K562 (cell line): ENCODE measurements at regions not wholly inside any gene's neighbourhood (a gene's known extent, or its start where the extent isn't known, plus 50 kb on each side); places are given as distances from the start of the nearest gene placed in this dataset.

ENCODE experiments used
- ATAC-seq: fragments of 200-7000 bp; cut with Tn5 transposase; 3 replicates; pipeline ENCODE4 v1.9.1; 2020; ENCODE audit warnings: moderate library complexity
- BruUV-seq: library from RNA; stranded (reverse); fragments of 400-500 nt; replicated peaks from 2 replicates; lab custom pipeline; 2021; lab: Mats Ljungman, UMichigan
- CTCF ChIA-PET: fragments of 300-600 bp; formaldehyde crosslinking; extraction: SDS; loops from one replicate; lab custom pipeline; 2021; ENCODE audit warnings: low intra/inter-chr PET ratio; lab: Yijun Ruan, JAX
- POLR2A ChIA-PET: fragments of 300-600, 350-650 bp; sonication (Branson Sonifier 250); formaldehyde crosslinking; extraction: SDS; loops from one replicate; lab custom pipeline; 2021; ENCODE audit warnings: antibody characterized with exemption, inconsistent platforms; lab: Yijun Ruan, JAX
- DNase-seq, 4 experiments: peaks; one replicate each; pipeline versions ENCODE4 v3.0.0 to v3.0.0-alpha.2; 2011 to 2018; ENCODE audit warnings: low spot score in 3 of 4, mixed read lengths in 3 of 4; ENCODE audit errors: extremely low read depth in 1 of 4
- FAIRE-seq: peaks from 2 replicates; lab custom pipeline; 2011; peaks lifted over from hg19 to GRCh38; lab: Jason Lieb, UNC
- H2AFZ ChIP-seq: 2 replicates; pipeline ENCODE4 v1.6.0; 2011; ENCODE audit warnings: low read depth, low read length, control low read depth, inconsistent platforms
- H3K27ac ChIP-seq: fragments of 200-600 bp; 3 replicates; pipeline ENCODE4 v1.8.0; 2011; ENCODE audit warnings: low read depth, mild to moderate bottlenecking, control low read depth, inconsistent platforms, low read length, moderate library complexity, mixed read lengths; ENCODE audit errors: extremely low read depth
- H3K27me3 ChIP-seq, 2 experiments: fragments of 300-600 bp in 1 of 2; 2 replicates in 1 of 2; 3 replicates in 1 of 2; pipeline versions ENCODE4 v1.6.0 to v1.8.0; 2011; ENCODE audit warnings: inconsistent platforms in 2 of 2, low read length in 2 of 2, mild to moderate bottlenecking in 1 of 2, mixed read lengths in 1 of 2, moderate library complexity in 1 of 2; ENCODE audit not compliant: control insufficient read depth in 2 of 2, insufficient read depth in 2 of 2
- H3K36me3 ChIP-seq: fragments of 300-600 bp; 3 replicates; pipeline ENCODE4 v1.8.0; 2011; ENCODE audit warnings: mild to moderate bottlenecking, low read length, inconsistent platforms; ENCODE audit not compliant: control insufficient read depth, insufficient read depth
- H3K4me1 ChIP-seq, 2 experiments: fragments of 200-600 bp in 1 of 2; replicated peaks in 1 of 2; 2 replicates in 1 of 2; 3 replicates in 1 of 2; pipeline versions ENCODE4 v1.5.1 to v1.8.0; 2011; ENCODE audit warnings: inconsistent platforms in 2 of 2, low read length in 2 of 2, mild to moderate bottlenecking in 1 of 2, mixed read lengths in 1 of 2, moderate library complexity in 1 of 2; ENCODE audit not compliant: control insufficient read depth in 2 of 2, insufficient read depth in 2 of 2
- H3K4me2 ChIP-seq: 2 replicates; pipeline ENCODE4 v1.6.1; 2011; ENCODE audit warnings: low read length, control low read depth, inconsistent platforms, mixed read lengths; ENCODE audit not compliant: insufficient read depth
- H3K4me3 ChIP-seq: fragments of 200-600 bp; sonication (generic), shearing (Covaris generic); 2 replicates; pipeline ENCODE4 v1.5.1; 2016; ENCODE audit warnings: control low read depth, inconsistent platforms
- H3K79me2 ChIP-seq: fragments of 200-600 bp; 3 replicates; pipeline ENCODE4 v1.8.0; 2011; ENCODE audit warnings: low read length, inconsistent platforms; ENCODE audit not compliant: control insufficient read depth, insufficient read depth
- H3K9ac ChIP-seq, 2 experiments: 2 replicates each; pipeline versions ENCODE4 v1.6.0 to v1.6.1; 2011; ENCODE audit warnings: low read depth in 2 of 2, low read length in 2 of 2, control low read depth in 1 of 2, inconsistent platforms in 1 of 2, mild to moderate bottlenecking in 1 of 2, mixed read lengths in 1 of 2; ENCODE audit not compliant: insufficient read depth in 1 of 2
- H3K9me1 ChIP-seq: one replicate; pipeline ENCODE4 v1.6.0; 2011; ENCODE audit warnings: inconsistent platforms, mild to moderate bottlenecking, low read length, moderate library complexity; ENCODE audit not compliant: control insufficient read depth, insufficient read depth
- H3K9me3 ChIP-seq: replicated peaks from 2 replicates; pipeline ENCODE4 v1.5.1; 2011; ENCODE audit warnings: low read depth, low read length, inconsistent platforms; ENCODE audit not compliant: control insufficient read depth, insufficient read depth
- H4K20me1 ChIP-seq: replicated peaks from 2 replicates; pipeline ENCODE4 v1.6.1; 2011; ENCODE audit warnings: low read length, inconsistent platforms, mixed read lengths; ENCODE audit not compliant: control insufficient read depth, insufficient read depth
- CBFB ChIP-seq: sonication (generic); formaldehyde crosslinking; IDR thresholded peaks from 2 replicates; pipeline ENCODE4 v1.4.0; 2020; ENCODE audit warnings: mild to moderate bottlenecking, missing genetic modification reagents
- EP300 ChIP-seq: IDR thresholded peaks from 2 replicates; pipeline ENCODE4 v1.6.1; 2012; ENCODE audit warnings: low read length, improper control_type of control experiment
- HLTF ChIP-seq: fragments of 450-650 bp; IDR thresholded peaks from 2 replicates; pipeline ENCODE4 v1.6.1; 2016
- MIER1 ChIP-seq: fragments of 450-650 bp; IDR thresholded peaks from 2 replicates; pipeline ENCODE4 v1.6.1; 2016; ENCODE audit warnings: antibody characterized with exemption, mild to moderate bottlenecking, low read depth
- PHF8 ChIP-seq: fragments of 200-600 bp; sonication (generic); IDR thresholded peaks from 2 replicates; pipeline ENCODE4 v1.6.1; 2012; ENCODE audit warnings: mixed run types, mild to moderate bottlenecking, inconsistent platforms, low read length, moderate library complexity, borderline replicate concordance
- SAFB ChIP-seq: fragments of 200-400 bp; formaldehyde crosslinking; IDR thresholded peaks from 2 replicates; pipeline ENCODE4 v1.6.1; 2017; ENCODE audit warnings: low read depth, low read length, borderline replicate concordance
- ZC3H4 ChIP-seq: sonication (generic); formaldehyde crosslinking; IDR thresholded peaks from 2 replicates; pipeline ENCODE4 v1.9.0; 2021; ENCODE audit warnings: missing genetic modification reagents, borderline replicate concordance
- ZKSCAN3 ChIP-seq: fragments of 250-450 bp; sonication (Bioruptor Pico); IDR thresholded peaks from 2 replicates; pipeline ENCODE4 v1.4.0; 2020
- ZNF311 ChIP-seq: fragments of 250-450 bp; sonication (Bioruptor Pico); IDR thresholded peaks from 2 replicates; pipeline ENCODE4 v1.4.0; 2020; ENCODE audit warnings: mild to moderate bottlenecking, moderate library complexity
- ZNF324 ChIP-seq: fragments of 250-450 bp; sonication (Bioruptor Pico); IDR thresholded peaks from 2 replicates; pipeline ENCODE4 v1.4.0; 2020; ENCODE audit warnings: mild to moderate bottlenecking
- ZNF354B ChIP-seq: fragments of 250-450 bp; sonication (Bioruptor Pico); IDR thresholded peaks from 2 replicates; pipeline ENCODE4 v1.4.0; 2020
- ZNF561 ChIP-seq: fragments of 450-650 bp; formaldehyde crosslinking; conservative IDR thresholded peaks from 2 replicates; pipeline ENCODE4 v1.4.0; 2020; ENCODE audit warnings: mild to moderate bottlenecking, moderate library complexity
- ZNF75A ChIP-seq: fragments of 450-650 bp; formaldehyde crosslinking; IDR thresholded peaks from 2 replicates; pipeline ENCODE4 v1.4.0; 2020; ENCODE audit warnings: mild to moderate bottlenecking
- WGBS: fragments of 100-300 bp; shearing (Covaris generic); methylation state at CpG from one replicate; pipeline ENCODE4 v1.1.6; 2016; ENCODE audit warnings: low coverage, mixed read lengths; ENCODE audit not compliant: insufficient coverage; ENCODE audit errors: missing lambda C conversion rate; 5-methylcytosine and 5-hydroxymethylcytosine counted together
- in situ Hi-C: fragments of 300-500 bp; cut with MboI; formaldehyde crosslinking; loops from 4 replicates; pipeline ENCODE4 v1.15.0; 2018; ENCODE audit warnings: inconsistent platforms, mixed read lengths
- intact Hi-C: fragments of 100-400 bp; cut with micrococcal nuclease; formaldehyde crosslinking; loops from 2 replicates; pipeline ENCODE4 v1.14.2; 2022
- TF ChIP-seq, protein P1 (sequence below): sonication (generic); formaldehyde crosslinking; IDR thresholded peaks from 2 replicates; pipeline ENCODE4 v1.8.1; 2023; ENCODE audit warnings: mild to moderate bottlenecking, missing genetic modification reagents
- TF ChIP-seq, protein P2 (sequence below): fragments of 250-450 bp; sonication (Bioruptor Pico); IDR thresholded peaks from 2 replicates; pipeline ENCODE4 v1.8.0; 2022; ENCODE audit warnings: moderate library complexity, mild to moderate bottlenecking, inconsistent platforms
- TF ChIP-seq, protein P3 (sequence below): fragments of 450-650 bp; IDR thresholded peaks from 2 replicates; pipeline ENCODE4 v1.6.1; 2016; ENCODE audit warnings: antibody characterized with exemption
- TF ChIP-seq, protein P4 (sequence below): fragments of 450-650 bp; IDR thresholded peaks from 2 replicates; pipeline ENCODE4 v1.7.1; 2018; ENCODE audit warnings: mild to moderate bottlenecking, low read depth; ENCODE audit not compliant: partially characterized antibody

DNA sequence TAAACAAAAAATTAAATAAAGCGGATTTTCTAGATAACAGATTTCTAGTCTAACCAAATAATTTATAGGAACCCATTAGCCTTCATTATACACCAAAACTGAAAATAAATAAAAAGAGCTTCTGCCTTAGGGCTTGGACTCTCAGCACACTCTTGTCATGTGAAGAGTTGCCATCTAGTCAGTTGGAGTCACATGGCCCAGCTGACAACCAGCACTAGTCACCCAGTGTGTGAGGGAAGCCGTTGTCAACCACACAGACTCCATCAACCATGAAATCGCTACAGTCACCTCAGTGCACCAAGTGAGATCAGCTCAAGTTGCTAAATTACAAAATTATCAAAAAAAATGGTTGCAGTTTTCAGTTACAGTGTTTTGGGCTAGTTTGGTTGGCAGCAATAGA lies 470.0 kb downstream of the GASK1B start:
- Histone ChIP-seq H3K27ac (no peak overlapping the region), H3K4me3 (no peak overlapping the region), H3K9me1 (no peaks in the 10 kb centered on the region), H3K27me3 (no peaks in the 10 kb centered on the region), H3K9me3 (no peaks in the 10 kb centered on the region)
- POLR2A ChIA-PET = no interaction called here
- BruUV-seq = no TSS peak
- intact Hi-C loops = no loop called here
- DNase-seq = no peak
- FAIRE-seq = no peak
- TF ChIP-seq ZNF75A (CRISPR knock-in tag) = no peak
- TF ChIP-seq, protein P1, sequence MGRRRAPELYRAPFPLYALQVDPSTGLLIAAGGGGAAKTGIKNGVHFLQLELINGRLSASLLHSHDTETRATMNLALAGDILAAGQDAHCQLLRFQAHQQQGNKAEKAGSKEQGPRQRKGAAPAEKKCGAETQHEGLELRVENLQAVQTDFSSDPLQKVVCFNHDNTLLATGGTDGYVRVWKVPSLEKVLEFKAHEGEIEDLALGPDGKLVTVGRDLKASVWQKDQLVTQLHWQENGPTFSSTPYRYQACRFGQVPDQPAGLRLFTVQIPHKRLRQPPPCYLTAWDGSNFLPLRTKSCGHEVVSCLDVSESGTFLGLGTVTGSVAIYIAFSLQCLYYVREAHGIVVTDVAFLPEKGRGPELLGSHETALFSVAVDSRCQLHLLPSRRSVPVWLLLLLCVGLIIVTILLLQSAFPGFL (CRISPR knock-in tag) = no peak
- no peak for TF ChIP-seq CBFB (CRISPR knock-in tag)
- TF ChIP-seq, protein P2, sequence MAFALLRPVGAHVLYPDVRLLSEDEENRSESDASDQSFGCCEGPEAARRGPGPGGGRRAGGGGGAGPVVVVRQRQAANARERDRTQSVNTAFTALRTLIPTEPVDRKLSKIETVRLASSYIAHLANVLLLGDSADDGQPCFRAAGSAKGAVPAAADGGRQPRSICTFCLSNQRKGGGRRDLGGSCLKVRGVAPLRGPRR (CRISPR knock-in tag) = no peak
- TF ChIP-seq, protein P3, sequence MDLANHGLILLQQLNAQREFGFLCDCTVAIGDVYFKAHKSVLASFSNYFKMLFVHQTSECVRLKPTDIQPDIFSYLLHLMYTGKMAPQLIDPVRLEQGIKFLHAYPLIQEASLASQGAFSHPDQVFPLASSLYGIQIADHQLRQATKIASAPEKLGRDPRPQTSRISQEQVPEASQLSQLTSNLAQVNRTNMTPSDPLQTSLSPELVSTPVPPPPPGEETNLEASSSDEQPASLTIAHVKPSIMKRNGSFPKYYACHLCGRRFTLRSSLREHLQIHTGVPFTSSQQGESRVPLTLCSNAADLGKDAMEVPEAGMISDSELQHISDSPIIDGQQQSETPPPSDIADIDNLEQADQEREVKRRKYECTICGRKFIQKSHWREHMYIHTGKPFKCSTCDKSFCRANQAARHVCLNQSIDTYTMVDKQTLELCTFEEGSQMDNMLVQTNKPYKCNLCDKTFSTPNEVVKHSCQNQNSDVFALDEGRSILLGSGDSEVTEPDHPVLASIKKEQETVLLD = no peak
- no peak for TF ChIP-seq EP300
- no peak for TF ChIP-seq ZC3H4 (CRISPR knock-in tag)
- TF ChIP-seq, protein P4, sequence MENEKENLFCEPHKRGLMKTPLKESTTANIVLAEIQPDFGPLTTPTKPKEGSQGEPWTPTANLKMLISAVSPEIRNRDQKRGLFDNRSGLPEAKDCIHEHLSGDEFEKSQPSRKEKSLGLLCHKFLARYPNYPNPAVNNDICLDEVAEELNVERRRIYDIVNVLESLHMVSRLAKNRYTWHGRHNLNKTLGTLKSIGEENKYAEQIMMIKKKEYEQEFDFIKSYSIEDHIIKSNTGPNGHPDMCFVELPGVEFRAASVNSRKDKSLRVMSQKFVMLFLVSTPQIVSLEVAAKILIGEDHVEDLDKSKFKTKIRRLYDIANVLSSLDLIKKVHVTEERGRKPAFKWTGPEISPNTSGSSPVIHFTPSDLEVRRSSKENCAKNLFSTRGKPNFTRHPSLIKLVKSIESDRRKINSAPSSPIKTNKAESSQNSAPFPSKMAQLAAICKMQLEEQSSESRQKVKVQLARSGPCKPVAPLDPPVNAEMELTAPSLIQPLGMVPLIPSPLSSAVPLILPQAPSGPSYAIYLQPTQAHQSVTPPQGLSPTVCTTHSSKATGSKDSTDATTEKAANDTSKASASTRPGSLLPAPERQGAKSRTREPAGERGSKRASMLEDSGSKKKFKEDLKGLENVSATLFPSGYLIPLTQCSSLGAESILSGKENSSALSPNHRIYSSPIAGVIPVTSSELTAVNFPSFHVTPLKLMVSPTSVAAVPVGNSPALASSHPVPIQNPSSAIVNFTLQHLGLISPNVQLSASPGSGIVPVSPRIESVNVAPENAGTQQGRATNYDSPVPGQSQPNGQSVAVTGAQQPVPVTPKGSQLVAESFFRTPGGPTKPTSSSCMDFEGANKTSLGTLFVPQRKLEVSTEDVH = no peak
- TF ChIP-seq HLTF = no peak
- TF ChIP-seq ZNF324 = no peak
- no peak for TF ChIP-seq ZNF354B
- TF ChIP-seq MIER1 = no peak
- no peak for TF ChIP-seq ZKSCAN3 (CRISPR knock-in tag)
- no peak for TF ChIP-seq PHF8
- no peak for TF ChIP-seq ZNF561
- no peak for TF ChIP-seq ZNF311 (CRISPR knock-in tag)
- TF ChIP-seq SAFB = no peak
- TF ChIP-seq, all 486 proteins: peak for 0
- Histone ChIP-seq H3K4me2 (no peak overlapping the region), H3K9ac (no peak overlapping the region), H3K36me3 (no peaks in the 10 kb centered on the region), H2AFZ (no peak overlapping the region), H3K79me2 (no peaks in the 10 kb centered on the region), H4K20me1 (no peaks in the 10 kb centered on the region), H3K4me1 (no peaks in the 10 kb centered on the region)
- CTCF ChIA-PET = no interaction called here
- in situ Hi-C loops = no loop called here
- no peak for ATAC-seq
- 5% methylated on average over 3 of the region's 3 CpGs for WGBS
